Neural cell (in vitro differentiated cells): ENCODE measurements at regions not wholly inside any gene's neighbourhood (a gene's known extent, or its start where the extent isn't known, plus 50 kb on each side); places are given as distances from the start of the nearest gene placed in this dataset.
"Not testable (repeated sequence)": the region's sequence is repeated elsewhere in the genome, so short reads cannot be mapped to it uniquely, and the experiment has no call there.

Experiments
- H2AFZ ChIP-seq: fragments of 200-600, 300-800 bp; sonication (generic), shearing (Covaris generic); 2 replicates; pipeline ENCODE4 v1.6.0; 2014; ENCODE audit warnings: low read depth, mild to moderate bottlenecking, antibody characterized with exemption, low read length, moderate library complexity
- H3F3A ChIP-seq: fragments of 200-600 bp; shearing (Covaris generic); 2 replicates; pipeline ENCODE4 v1.6.1; 2016; ENCODE audit warnings: mild to moderate bottlenecking, moderate library complexity, mixed read lengths, antibody characterized with exemption, low read length; ENCODE audit not compliant: insufficient read depth, poor library complexity, severe bottlenecking
- H3K27ac ChIP-seq: fragments of 200-600, 300-800 bp; sonication (generic), shearing (Covaris generic); 2 replicates; pipeline ENCODE4 v1.5.1; 2014; ENCODE audit warnings: mild to moderate bottlenecking, low read length, moderate library complexity
- H3K27me3 ChIP-seq: fragments of 300-800, 200-600 bp; sonication (generic), shearing (Covaris generic); 2 replicates; pipeline ENCODE4 v1.6.0; 2014; ENCODE audit warnings: mild to moderate bottlenecking, low read depth, low read length, moderate library complexity; ENCODE audit not compliant: insufficient read depth
- H3K36me3 ChIP-seq: fragments of 300-800, 200-600 bp; sonication (generic), shearing (Covaris generic); 2 replicates; pipeline ENCODE4 v1.5.1; 2014; ENCODE audit warnings: mild to moderate bottlenecking, antibody characterized with exemption, low read length, moderate library complexity; ENCODE audit not compliant: insufficient read depth
- H3K4me2 ChIP-seq: fragments of 300-800, 200-600 bp; sonication (generic), shearing (Covaris generic); 2 replicates; pipeline ENCODE4 v1.6.0; 2014; ENCODE audit warnings: mild to moderate bottlenecking, low read length
- H3K4me3 ChIP-seq: fragments of 300-800, 200-600 bp; sonication (generic), shearing (Covaris generic); 2 replicates; pipeline ENCODE4 v1.5.1; 2014; ENCODE audit warnings: mild to moderate bottlenecking, low read length, moderate library complexity
- H3K79me2 ChIP-seq: fragments of 200-600 bp; shearing (Covaris generic); replicated peaks from 2 replicates; pipeline ENCODE4 v1.6.0; 2014; ENCODE audit warnings: mild to moderate bottlenecking, low read length, moderate library complexity; ENCODE audit not compliant: insufficient read depth
- H3K9ac ChIP-seq: fragments of 300-800, 200-600 bp; sonication (generic), shearing (Covaris generic); 2 replicates; pipeline ENCODE4 v1.6.1; 2016; ENCODE audit warnings: mild to moderate bottlenecking, low read length, mixed read lengths
- H3K9me2 ChIP-seq: fragments of 200-600 bp; shearing (Covaris generic); 2 replicates; pipeline ENCODE4 v1.6.1; 2016; ENCODE audit warnings: mild to moderate bottlenecking, low read length, mixed read lengths; ENCODE audit not compliant: insufficient read depth
- H3K9me3 ChIP-seq: fragments of 200-600, 300-800 bp; sonication (generic), shearing (Covaris generic); 2 replicates; pipeline ENCODE4 v1.6.1; 2016; ENCODE audit warnings: mild to moderate bottlenecking, mixed run types, low read length, moderate library complexity, mixed read lengths
- H4K20me1 ChIP-seq: fragments of 200-600 bp; shearing (Covaris generic); 2 replicates; pipeline ENCODE4 v1.6.1; 2016; ENCODE audit warnings: mild to moderate bottlenecking, mixed run types; ENCODE audit not compliant: insufficient read depth
- EP300 ChIP-seq: fragments of 450-650 bp; conservative IDR thresholded peaks from 2 replicates; pipeline ENCODE4 v1.6.1; 2014; ENCODE audit warnings: antibody characterized with exemption, mild to moderate bottlenecking, moderate library complexity; ENCODE audit not compliant: poor library complexity, severe bottlenecking
- EZH2 ChIP-seq: fragments of 200-600, 300-800 bp; shearing (Covaris generic), sonication (generic); IDR thresholded peaks from 2 replicates; pipeline ENCODE4 v1.6.1; 2014; ENCODE audit warnings: antibody characterized with exemption, low read length, borderline replicate concordance, mild to moderate bottlenecking; ENCODE audit not compliant: insufficient read depth, poor library complexity, severe bottlenecking
- MXI1 ChIP-seq: fragments of 450-650 bp; conservative IDR thresholded peaks from 2 replicates; pipeline ENCODE4 v1.6.1; 2014; ENCODE audit warnings: antibody characterized with exemption, mild to moderate bottlenecking; ENCODE audit not compliant: poor library complexity, severe bottlenecking
- POLR2AphosphoS5 ChIP-seq: IDR thresholded peaks from 2 replicates; pipeline ENCODE4 v1.6.1; 2012
- RAD21 ChIP-seq: fragments of 450-650 bp; conservative IDR thresholded peaks from 2 replicates; pipeline ENCODE4 v1.6.1; 2014; ENCODE audit warnings: antibody characterized with exemption, mild to moderate bottlenecking, moderate library complexity
- SMC3 ChIP-seq: fragments of 450-650 bp; conservative IDR thresholded peaks from 2 replicates; pipeline ENCODE4 v1.6.1; 2014; ENCODE audit warnings: antibody characterized with exemption, mild to moderate bottlenecking, moderate library complexity; ENCODE audit not compliant: poor library complexity
- TAF1 ChIP-seq: IDR thresholded peaks from 2 replicates; pipeline ENCODE4 v1.6.1; 2012; ENCODE audit warnings: low read depth
- TF ChIP-seq, protein P1 (sequence below): IDR thresholded peaks from 2 replicates; pipeline ENCODE4 v1.6.1; 2012; ENCODE audit warnings: borderline replicate concordance
- TF ChIP-seq, protein P2 (sequence below): fragments of 450-650 bp; IDR thresholded peaks from 2 replicates; pipeline ENCODE4 v1.5.1; 2014; ENCODE audit warnings: antibody characterized with exemption, mild to moderate bottlenecking, moderate library complexity; ENCODE audit not compliant: poor library complexity, severe bottlenecking

DNA sequence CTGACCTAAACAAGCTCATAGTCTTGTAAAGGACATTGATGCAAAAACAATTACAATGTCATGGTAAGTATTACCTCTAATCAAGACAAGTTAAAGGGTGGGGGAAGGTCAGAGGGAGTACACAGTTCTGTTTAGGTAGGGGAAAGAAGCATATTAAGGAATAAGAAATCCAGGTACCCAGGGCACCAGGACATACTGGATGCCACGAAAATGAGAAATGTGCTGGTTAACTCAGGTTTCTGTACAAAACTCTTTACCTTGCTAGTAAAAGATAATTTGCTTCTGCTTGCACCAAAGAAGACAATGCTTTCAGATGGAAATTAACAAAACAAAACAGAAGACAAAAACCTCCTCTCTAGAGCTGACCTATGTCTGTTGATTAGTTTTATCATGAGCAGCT is 70.7 kb upstream of the MED13 start:
- H3K9me2 ChIP-seq: no peaks in the 10 kb centered on the region
- H3F3A ChIP-seq: no peaks in the 10 kb centered on the region
- no peaks in the 10 kb centered on the region for H3K36me3 ChIP-seq
- no peak for TF ChIP-seq POLR2AphosphoS5
- no peak for TF ChIP-seq RAD21
- TF ChIP-seq SMC3: no peak
- TF ChIP-seq EZH2: no peak
- TF ChIP-seq EP300: no peak
- TF ChIP-seq MXI1: no peak
- TF ChIP-seq TAF1: no peak
- TF ChIP-seq, protein P1, sequence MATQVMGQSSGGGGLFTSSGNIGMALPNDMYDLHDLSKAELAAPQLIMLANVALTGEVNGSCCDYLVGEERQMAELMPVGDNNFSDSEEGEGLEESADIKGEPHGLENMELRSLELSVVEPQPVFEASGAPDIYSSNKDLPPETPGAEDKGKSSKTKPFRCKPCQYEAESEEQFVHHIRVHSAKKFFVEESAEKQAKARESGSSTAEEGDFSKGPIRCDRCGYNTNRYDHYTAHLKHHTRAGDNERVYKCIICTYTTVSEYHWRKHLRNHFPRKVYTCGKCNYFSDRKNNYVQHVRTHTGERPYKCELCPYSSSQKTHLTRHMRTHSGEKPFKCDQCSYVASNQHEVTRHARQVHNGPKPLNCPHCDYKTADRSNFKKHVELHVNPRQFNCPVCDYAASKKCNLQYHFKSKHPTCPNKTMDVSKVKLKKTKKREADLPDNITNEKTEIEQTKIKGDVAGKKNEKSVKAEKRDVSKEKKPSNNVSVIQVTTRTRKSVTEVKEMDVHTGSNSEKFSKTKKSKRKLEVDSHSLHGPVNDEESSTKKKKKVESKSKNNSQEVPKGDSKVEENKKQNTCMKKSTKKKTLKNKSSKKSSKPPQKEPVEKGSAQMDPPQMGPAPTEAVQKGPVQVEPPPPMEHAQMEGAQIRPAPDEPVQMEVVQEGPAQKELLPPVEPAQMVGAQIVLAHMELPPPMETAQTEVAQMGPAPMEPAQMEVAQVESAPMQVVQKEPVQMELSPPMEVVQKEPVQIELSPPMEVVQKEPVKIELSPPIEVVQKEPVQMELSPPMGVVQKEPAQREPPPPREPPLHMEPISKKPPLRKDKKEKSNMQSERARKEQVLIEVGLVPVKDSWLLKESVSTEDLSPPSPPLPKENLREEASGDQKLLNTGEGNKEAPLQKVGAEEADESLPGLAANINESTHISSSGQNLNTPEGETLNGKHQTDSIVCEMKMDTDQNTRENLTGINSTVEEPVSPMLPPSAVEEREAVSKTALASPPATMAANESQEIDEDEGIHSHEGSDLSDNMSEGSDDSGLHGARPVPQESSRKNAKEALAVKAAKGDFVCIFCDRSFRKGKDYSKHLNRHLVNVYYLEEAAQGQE: no peak
- TF ChIP-seq, protein P2, sequence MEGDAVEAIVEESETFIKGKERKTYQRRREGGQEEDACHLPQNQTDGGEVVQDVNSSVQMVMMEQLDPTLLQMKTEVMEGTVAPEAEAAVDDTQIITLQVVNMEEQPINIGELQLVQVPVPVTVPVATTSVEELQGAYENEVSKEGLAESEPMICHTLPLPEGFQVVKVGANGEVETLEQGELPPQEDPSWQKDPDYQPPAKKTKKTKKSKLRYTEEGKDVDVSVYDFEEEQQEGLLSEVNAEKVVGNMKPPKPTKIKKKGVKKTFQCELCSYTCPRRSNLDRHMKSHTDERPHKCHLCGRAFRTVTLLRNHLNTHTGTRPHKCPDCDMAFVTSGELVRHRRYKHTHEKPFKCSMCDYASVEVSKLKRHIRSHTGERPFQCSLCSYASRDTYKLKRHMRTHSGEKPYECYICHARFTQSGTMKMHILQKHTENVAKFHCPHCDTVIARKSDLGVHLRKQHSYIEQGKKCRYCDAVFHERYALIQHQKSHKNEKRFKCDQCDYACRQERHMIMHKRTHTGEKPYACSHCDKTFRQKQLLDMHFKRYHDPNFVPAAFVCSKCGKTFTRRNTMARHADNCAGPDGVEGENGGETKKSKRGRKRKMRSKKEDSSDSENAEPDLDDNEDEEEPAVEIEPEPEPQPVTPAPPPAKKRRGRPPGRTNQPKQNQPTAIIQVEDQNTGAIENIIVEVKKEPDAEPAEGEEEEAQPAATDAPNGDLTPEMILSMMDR: no peak
- H2AFZ ChIP-seq: no peak overlapping the region
- no peaks in the 10 kb centered on the region for H3K79me2 ChIP-seq
- no peaks in the 10 kb centered on the region for H3K27me3 ChIP-seq
- H3K9ac ChIP-seq: no peak overlapping the region
- no peak overlapping the region for H3K4me3 ChIP-seq
- H3K27ac ChIP-seq: no peak overlapping the region
- H3K9me3 ChIP-seq: no peaks in the 10 kb centered on the region
- H4K20me1 ChIP-seq: no peaks in the 10 kb centered on the region
- H3K4me2 ChIP-seq: no peak overlapping the region

DNA sequence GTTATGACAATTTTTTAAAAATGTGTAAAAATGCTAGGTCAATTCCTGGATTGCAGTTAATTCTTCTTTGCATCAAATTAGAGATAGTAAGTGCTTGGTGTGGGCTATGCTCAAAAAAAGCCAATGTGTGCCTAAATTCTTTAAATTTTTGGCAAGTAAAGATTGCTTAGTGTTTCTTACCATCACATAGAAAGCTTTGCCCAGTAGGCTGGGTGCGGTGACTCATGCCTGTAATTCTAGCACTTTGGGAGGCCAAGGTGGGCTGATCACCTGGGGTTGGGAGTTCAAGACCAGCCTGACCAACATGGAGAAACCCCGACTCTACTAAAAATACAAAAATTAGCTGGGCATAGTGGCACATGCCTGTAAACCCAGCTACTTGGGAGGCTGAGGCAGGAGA is 70.0 kb upstream of the MED13 start:
- H3F3A ChIP-seq, H3K9me2 ChIP-seq, H3K9me3 ChIP-seq, H3K27ac ChIP-seq, H4K20me1 ChIP-seq, H3K4me3 ChIP-seq, H3K36me3 ChIP-seq, H3K79me2 ChIP-seq, H2AFZ ChIP-seq, H3K27me3 ChIP-seq, H3K9ac ChIP-seq, H3K4me2 ChIP-seq: not testable (repeated sequence)

DNA sequence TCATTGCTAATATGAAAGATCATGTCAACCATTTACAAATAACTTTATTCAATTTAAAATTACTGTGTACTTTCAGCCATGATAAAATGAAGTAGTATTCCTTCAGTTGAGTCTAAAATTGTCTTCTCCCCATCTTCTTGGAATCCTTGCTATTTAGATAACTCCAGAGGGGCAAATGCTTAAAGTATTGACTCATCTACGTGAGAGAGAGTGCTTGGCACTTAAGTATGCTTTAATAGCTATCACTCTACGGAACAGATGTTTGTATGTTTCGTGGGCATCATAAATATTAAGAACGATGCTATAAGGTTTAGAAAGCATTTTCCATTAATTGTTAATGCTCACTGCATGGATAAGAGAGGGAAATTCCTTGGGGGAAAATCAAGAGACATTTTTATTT is 69.3 kb upstream of the MED13 start:
- Histone ChIP-seq H3K36me3 (no peaks in the 10 kb centered on the region), H3F3A (no peaks in the 10 kb centered on the region), H3K4me3 (no peak overlapping the region), H3K4me2 (no peak overlapping the region), H3K9me2 (no peaks in the 10 kb centered on the region), H4K20me1 (no peaks in the 10 kb centered on the region), H3K27me3 (no peaks in the 10 kb centered on the region), H2AFZ (no peak overlapping the region), H3K27ac (no peak overlapping the region), H3K79me2 (no peaks in the 10 kb centered on the region), H3K9ac (no peak overlapping the region), H3K9me3 (no peaks in the 10 kb centered on the region)
- TF ChIP-seq MXI1 (no peak), TAF1 (no peak), RAD21 (no peak), EZH2 (no peak), POLR2AphosphoS5 (no peak), EP300 (no peak), SMC3 (no peak)
- TF ChIP-seq, protein P2: no peak
- TF ChIP-seq, protein P1: no peak
